NCI-H2196 treated with DMSO at 0.1 percent for 48 hours (cell line): ENCODE measurements at regions not wholly inside any gene's neighbourhood (a gene's known extent, or its start where the extent isn't known, plus 50 kb on each side); places are given as distances from the start of the nearest gene placed in this dataset.
"Not testable (repeated sequence)": the region's sequence is repeated elsewhere in the genome, so short reads cannot be mapped to it uniquely, and the experiment has no call there.

Experiments
- DNase-seq: peaks from one replicate; lab custom pipeline; 2025; ENCODE audit not compliant: unreplicated experiment; lab: John Stamatoyannopoulos, UW

DNA sequence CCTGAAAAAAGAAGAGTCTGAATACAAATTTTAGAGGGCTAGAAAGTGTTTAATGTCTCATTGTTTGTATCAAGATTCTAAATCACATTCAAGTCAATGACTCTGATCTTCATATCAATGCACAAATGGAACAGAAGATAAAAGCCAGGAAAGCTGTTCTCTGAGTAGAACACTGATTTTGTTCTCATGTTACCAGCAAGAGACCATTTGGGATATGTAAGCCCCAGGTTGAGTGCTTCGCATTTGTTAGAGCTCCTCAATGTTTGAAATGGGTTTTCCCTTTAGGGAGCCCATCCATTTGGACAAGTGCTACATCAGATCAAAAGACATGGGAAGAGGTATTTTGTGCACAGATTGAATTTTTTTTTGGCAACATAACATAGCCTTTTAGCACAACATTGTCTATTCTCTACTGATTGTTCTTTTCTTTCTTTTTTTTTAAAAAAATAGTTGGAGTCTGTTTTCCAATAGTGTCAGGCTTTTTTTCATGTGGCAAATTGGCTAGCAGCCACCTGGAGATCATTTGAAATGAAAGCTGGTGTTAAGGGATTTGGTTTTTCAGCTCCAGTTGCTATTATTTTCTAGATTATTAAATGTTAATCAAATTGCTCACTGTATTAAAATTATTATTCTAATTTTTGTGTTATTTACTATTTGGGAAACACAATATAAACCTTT lies 74.5 kb upstream of the ZPLD1 start:
- no peak for DNase-seq

DNA sequence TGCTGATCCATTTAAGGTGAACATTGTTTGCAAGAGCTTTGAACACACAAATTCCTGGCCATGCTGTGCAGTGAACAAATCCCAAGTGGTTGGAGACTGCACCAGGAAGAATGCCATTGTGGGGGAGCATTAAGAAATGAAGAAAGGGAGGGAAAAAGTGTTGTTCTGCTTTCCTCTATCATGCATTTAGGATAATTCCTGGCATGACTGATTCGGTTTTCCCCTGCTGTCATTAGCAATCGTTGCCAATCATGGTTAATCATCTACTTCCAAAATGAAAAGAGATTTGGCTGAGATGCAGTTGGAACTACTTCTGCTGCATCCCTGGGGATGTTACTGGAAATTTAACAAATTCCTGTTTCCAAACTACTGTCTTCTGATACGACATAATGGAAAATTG lies 73.7 kb upstream of the ZPLD1 start:
- no peak for DNase-seq

DNA sequence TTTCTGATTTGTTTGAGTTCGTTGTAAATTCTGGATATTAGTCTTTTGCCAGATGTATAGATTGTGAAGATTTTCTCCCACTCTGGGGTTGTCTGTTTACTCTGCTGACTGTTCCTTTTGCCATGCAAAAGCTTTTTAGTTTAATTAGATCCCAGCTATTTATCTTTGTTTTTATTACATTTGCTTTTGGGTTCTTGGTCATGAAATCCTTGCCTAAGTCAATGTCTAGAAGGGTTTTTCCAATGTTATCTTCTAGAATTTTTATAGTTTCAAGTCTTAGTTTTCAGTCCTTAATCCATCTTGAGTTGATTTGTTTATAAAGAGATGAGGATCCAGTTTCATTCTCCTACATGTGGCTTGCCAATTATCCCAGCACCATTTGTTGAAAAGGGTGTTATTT lies 68.7 kb upstream of the ZPLD1 start:
- DNase-seq = not testable (repeated sequence)

DNA sequence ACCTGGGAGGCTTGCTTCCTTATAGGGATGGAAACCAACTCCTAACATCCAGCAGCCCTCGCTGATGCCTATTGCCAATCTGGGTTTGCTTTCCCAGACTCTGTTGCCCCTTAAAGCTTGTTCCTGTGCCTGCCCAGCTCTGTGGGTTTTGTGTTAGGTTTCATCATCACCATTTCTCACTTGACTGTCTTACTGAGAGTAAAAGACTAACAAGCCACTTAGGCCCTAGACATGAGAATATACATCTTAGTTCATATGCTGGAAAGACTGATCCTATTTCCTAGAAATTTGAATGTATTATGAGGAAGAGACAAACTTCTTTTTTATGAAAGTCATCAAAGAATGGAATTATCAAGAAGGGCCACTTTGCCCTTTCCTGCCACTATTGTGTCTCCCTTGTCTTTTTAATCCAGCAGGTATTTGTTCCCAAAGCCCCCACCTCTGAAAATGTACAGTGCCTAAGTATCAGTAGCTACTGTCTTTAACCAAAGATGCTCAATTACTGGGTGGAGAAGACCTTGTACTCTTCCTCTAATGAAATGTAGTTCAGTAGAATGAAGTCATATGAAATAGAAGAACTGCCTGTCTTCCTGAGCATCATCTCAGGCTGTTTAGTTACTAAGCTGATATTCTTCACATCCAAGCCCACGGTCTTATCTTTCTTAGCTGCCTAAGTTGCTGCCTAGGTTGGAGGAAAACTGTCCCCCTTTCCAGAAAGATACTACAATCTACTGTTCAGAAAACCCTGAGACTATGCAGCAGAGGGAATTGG lies 59.8 kb upstream of the ZPLD1 start:
- DNase-seq = no peak

DNA sequence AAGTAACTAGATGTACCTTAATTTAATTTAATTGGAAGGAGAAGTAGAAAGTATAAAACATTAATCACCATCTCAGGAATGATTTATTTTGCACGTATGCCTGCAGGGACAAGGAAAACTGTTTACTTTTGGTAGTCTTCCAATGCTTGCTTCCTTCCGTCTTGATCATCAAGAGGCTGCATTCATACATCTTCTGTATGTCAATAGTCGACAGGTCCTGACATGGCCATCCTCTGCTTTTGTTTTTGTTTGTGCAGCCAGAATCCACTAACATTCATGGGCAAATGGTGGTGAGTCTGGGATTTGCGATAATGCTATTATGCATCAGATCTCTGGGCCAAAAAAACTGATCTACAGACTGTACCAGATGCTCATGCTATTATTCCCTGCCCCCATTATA lies 56.6 kb upstream of the ZPLD1 start:
- no peak for DNase-seq

DNA sequence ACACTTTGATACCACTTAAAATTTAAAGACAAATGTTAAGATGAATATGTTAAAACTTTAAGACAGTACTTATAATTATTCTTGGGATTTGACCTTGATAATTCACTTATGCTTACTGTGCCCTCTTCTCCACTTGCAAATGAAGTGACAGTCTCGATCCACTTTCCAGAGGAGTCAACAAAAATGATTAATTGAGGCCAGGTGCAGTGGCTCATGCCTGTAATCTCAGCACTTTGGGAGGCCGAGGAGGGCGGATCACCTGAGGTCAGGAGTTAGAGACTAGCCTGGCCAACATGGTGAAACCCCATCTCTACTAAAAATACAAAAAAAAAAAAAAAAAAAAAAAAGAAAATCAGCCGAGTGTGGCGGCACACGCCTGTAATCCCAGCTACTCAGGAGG lies 52.6 kb upstream of the ZPLD1 start:
- DNase-seq = not testable (repeated sequence)
